ENCODE measurements at regions not wholly inside any gene's neighbourhood (a gene's known extent, or its start where the extent isn't known, plus 50 kb on each side); places are given as distances from the start of the nearest gene placed in this dataset.
"Not testable (repeated sequence)": the region's sequence is repeated elsewhere in the genome, so short reads cannot be mapped to it uniquely, and the experiment has no call there.

DNA sequence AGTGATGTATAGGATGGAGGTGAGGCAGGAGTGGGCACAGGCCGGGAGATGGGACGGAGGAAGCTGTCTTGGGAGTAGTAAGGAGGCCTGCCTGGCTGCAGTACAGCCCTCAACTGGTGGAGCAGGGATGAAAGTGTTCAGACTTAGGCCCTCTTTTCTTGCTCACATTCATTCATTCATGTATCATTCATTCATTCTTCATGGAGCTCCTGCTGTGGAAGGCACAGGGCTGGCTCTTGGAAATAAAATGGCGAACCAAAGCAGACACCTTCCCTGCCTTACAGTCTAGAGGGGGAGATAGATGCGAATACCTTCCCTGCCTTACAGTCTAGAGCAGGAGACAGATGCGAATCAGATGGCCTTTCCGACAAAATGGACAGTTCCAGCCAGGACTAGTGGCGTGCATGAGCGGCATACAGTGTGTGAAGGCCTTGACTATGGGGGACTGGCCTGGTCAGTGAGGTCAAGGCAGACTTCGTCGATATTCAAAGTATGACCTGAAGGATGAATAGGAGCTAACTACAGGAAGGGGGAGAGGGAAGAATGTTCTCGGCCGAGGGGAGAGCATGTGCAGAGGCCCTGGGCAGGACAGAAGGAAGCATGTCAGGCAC lies 143.2 kb upstream of the TLE3 start:
- no peak for DNase-seq (ENCODE audit: low read depth in 2 of 2, low spot score in 1 of 2)

DNA sequence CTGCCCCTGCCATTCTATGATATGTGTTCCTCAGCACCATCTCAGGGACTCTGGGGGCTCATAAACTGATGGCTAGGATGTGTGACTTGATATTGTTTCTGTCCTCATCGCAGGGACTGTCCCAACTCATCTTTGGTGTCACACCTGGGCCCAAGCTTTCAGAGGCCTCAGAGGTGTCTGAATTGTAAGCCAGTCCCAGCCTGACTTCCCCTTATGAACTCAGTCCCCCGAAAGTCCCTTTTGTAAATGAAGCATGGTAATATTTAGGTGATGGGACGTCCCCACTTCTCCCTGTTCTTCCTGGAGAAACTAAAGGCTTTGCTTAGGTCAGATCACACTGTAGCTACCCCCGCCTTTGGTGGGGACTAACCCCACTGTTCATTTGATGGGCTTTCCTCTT lies 142.4 kb upstream of the TLE3 start:
- no peak for DNase-seq (ENCODE audit: low read depth in 2 of 2, low spot score in 1 of 2)

DNA sequence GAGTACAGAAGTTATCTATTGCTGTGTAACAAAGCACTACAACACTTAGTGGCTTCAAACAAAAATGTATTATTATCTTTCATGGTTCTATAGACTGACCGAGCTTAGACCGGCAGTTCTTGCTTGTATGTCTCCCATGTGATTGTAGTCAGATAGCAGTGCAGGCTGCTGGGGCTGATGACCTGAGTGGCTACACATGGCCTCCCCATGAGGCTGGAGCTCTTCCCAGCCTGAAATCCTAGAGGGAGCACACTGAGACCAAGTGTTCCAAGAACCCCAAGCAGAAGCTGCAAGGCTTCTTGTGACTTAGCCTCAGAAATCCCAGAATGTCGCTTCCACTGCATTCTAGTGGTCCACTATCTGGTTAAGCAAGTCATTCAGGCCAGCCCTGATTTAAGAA lies 141.2 kb upstream of the TLE3 start:
- DNase-seq (ENCODE audit: low read depth in 2 of 2, low spot score in 1 of 2), result no peak

DNA sequence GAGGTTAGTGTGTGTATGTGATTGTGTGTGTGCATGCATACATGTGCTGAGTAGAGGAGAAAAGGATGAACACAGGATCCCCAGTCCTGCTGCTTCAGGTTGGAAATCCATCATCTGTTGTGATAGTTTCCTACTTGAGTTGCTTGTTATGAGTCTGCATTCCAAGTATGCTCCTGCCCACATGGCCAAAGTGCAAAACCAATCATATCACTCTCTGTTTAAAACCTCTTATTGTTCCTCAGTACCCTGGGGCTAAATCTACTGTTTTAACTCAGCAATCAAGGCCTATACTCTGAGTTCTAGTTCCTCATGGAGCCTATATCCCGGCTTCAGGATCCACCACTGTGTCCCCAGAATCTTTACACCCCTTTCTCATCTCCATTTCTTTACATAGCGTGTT lies 139.9 kb upstream of the TLE3 start:
- DNase-seq (ENCODE audit: low read depth in 2 of 2, low spot score in 1 of 2), result no peak

DNA sequence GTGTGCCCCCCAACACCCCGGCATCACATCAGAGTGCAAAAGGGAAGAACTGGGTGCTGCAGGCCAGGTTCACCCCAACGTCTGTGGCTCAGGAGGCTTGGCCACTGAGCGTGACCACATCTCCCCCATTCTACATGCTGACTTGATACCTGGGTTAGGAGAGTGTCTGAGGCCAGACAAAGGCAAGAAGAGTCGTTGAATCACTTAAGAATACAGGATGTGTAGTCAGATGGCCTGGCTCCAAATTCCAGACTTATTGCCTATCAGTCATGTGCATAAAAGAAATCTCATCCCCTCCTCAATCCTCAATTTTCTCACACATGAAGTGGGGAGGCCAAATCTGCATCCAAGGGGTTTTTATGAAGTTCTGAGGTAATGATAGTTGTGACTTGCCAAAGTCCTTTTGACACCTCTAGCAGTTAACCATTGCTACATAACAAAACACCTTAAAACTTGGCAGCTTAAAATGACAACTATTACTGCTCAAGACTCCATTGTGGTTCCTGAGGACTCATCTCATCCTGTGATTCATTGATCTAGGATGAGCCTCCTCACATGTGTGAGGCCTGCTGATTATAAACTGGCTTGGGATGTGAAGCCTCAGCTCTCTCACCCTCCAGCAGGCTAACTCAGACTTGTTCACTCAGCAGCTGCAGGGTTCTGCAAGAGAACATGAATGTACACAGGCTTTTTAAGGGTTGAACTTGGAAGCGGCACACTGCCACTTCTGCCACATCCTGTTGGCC lies 138.8 kb upstream of the TLE3 start:
- no peak for DNase-seq (ENCODE audit: low read depth in 2 of 2, low spot score in 1 of 2)

DNA sequence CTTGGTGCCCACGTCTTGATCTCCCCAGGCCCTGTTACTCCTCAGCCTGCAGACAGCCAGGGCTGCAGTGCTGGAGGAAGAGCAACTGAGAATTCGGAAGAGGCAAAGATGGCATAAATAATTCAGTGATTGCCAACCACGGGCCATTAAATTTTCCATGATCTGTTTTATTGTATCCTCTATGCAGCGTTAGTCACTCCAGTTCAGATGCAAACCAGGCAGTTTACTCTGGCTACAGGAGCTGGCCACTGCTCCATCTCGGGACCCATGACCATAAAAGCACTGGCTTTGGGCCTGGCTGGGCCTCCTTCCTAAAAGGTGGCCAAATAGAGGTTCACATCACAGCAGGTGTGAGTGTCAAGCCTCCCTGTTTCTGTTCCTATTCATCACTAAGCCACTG lies 137.6 kb upstream of the TLE3 start:
- DNase-seq (ENCODE audit: low read depth in 2 of 2, low spot score in 1 of 2), result no peak

DNA sequence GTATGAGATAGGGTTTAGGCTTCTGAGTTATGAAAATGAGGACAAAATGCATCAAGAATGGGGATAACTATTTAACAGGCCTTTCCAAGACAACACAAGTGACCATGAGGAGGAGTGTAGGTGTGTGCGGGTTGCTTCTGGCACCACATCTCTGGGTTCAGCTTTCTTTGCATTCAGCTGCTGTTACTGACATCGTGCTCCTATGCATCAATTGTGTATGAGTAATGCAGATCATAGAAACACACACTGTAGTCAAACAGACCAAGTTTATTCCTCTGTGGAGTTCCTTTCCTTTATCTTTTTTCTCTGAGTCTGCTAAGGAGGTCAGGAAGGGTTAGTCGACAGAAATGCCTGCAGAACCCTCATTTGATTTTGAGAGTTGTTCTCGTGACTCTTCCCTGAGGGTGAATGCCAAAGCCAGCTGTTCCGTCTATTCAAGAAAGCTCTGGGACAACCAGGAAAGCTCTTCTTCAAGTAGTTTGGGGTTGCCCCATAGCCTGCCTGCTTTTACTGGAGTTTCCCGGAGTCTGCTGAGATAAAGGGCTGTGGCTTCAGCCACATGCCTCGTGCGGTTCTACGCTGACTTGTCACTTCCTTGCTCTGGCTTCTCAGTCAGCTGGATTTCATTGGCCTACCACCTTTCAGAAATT lies 136.7 kb upstream of the TLE3 start:
- DNase-seq (ENCODE audit: low read depth in 2 of 2, low spot score in 1 of 2), result no peak

DNA sequence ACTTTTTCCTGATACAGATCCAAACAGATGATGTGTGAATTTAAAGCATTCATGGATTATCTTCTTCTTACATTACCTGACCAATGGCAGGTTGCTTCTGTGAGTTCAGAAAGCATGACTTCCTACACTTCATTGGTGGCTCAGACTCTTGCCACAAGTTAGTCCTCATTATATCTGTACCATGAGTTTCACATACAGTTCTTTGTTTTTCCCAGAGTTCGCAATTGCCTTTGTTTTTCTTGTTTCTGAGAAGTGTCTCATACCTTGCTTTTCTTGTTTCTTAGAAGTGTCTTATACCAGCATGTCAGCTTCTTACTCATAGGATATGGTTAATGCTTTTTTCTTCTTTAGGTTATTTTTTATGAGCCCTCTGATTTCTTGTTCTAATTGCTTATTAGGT lies 133.8 kb upstream of the TLE3 start:
- no peak for DNase-seq (ENCODE audit: low read depth in 2 of 2, low spot score in 1 of 2)

DNA sequence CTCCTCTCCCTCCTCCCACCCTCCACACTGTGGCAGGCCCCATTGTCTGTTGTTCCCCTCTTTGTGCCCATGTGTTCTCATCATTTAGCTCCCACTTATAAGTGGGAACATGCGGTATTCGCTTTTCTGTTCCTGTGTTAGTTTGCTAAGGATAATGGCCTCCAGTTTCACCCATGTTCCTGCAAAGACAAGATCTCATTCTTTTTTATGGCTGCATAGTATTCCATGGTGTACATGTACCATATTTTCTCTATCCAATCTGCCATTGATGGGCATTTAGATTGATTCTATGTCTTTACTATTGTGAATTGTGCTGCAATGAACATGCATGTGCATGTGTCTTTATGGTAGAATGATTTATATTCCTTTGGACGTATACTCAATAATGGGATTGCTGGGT lies 130.2 kb upstream of the TLE3 start:
- not testable (repeated sequence) for DNase-seq (ENCODE audit: low read depth in 2 of 2, low spot score in 1 of 2)

DNA sequence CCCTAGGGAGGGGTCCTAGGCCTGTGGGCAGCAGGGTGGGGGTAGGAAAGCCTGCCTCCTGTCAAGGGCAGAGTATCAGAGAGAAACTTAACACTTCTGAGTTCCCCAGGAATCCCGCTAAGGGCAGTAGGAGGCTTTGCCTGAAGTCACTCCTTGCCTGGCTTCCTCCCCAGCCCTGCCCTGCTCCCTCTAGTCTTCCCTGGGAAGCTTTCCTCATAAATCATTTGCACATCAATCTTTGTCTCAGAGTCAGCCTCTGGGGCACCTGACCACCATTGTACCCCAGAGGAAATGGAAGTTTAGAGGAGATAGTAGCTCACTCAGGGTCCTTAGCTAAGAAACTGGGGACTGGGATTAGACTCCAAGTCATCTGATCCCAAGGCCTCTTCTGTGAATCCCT lies 129.4 kb upstream of the TLE3 start:
- DNase-seq (ENCODE audit: low read depth in 2 of 2, low spot score in 1 of 2), result no peak

DNA sequence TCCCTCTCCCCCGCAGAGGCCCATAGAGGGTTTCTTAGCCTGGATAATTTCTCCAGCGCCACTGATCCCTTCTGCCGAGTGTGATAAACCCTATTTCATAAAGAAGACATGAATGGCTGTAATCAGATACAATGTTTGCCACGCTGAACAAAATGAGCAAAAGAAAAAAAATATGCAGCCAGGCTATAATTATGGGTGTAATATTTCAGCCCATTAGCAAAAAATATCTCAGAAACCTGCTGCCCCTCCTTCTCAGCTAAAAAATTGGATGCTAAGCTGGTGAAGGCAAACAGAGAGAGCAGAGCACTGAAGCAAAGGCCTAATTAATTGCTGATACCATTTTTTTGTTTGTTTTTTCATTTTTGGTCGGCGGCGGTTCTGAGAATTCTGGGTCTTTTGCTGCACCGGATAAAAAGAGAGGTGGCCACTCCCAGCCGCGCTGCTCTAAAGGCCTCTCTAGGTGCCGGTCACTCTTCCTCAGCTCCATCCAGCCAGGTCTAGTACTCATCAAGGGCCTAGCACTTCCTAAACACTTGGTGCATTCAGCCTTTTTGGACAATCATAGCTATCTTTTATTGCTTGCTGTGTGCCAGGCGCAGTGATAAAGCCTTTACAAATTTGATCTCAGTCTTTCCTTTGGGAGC lies 128.7 kb upstream of the TLE3 start:
- no peak for DNase-seq (ENCODE audit: low read depth in 2 of 2, low spot score in 1 of 2)

DNA sequence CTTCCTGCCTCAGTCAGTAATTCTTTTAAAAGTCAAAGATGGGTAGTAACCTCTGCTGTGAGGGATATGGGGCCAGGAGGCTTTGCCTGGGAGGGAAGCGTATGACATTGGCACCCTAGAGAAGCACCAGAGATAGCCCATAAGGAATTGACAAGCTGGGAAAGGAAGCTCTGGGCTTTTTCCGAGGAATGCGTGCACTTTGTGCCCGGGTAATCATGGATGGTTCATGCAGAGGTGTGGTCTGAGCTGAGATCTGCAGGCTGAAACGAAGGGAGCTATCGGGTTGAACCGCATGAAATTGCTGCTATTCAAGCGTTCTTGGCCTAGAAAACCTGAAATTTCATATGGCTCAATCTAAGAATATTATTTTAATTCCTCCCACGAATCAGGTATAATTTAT lies 127.7 kb upstream of the TLE3 start:
- DNase-seq (ENCODE audit: low read depth in 2 of 2, low spot score in 1 of 2), result no peak

DNA sequence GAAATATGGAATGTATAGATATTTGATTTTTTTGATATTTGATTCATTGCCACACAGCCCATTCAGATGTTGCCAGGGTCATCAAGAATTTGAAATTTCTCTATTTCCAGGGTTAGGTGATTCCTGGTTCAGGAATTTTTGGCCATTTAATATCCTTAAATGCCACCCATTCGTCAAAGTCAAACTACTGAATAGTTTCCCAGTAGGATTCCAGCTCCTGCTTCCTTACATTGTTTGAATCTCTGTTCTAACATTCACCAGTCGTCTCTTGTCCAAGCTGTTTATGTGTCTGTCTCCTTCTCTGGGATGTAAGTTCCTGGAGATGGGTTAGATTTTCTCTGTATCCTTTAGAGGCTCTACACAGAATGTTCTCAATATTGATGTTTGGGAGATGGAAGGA lies 124.9 kb upstream of the TLE3 start:
- DNase-seq (ENCODE audit: low read depth in 2 of 2, low spot score in 1 of 2), result no peak

DNA sequence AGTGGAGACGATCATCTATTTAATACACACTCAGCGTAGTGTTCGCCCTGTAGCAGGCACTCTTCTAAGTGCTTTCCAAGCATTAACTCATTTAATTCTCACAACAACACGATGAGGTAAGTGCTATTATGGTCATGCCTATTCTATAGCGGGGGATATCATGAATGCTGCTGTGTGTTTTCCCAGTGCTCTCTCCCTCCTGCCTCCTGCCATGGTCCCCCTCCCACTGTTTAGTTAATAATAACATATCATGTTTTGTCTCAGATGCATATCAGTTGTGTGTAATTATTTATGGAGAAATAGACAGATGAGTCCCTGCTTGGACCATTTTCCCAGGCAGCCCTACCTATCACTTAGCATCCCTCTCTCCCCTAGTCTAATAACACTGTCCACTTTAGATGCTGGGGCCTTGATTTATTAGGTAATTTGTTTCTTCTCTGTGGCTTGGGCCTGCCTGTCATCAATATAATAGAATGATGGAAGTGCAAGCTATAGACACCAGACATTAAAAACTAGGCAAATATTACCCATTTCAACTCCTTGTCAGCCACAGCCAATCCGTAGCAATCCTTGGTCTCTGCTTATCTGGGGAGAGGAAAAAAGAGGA lies 122.9 kb upstream of the TLE3 start:
- DNase-seq (ENCODE audit: low read depth in 2 of 2, low spot score in 1 of 2), result no peak

DNA sequence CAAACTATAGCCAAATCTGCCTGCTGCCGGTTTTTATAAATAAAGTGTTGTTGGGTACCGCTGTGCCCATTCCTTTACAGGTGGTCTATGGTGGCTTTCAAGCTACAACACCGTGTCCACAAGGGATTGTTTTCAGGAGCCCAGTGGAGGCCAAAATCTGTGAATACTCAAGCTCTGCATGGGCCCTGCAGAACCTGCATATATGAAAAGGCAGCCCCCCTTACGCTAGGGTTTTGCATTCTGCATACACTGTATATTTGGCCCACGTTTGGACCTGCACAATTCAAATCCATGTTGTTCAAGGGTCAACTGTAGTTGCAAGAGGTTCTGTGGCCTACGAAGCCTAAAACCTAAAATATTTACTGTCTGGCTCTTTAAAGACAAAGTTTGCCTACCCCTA lies 122.2 kb upstream of the TLE3 start:
- no peak for DNase-seq (ENCODE audit: low read depth in 2 of 2, low spot score in 1 of 2)

DNA sequence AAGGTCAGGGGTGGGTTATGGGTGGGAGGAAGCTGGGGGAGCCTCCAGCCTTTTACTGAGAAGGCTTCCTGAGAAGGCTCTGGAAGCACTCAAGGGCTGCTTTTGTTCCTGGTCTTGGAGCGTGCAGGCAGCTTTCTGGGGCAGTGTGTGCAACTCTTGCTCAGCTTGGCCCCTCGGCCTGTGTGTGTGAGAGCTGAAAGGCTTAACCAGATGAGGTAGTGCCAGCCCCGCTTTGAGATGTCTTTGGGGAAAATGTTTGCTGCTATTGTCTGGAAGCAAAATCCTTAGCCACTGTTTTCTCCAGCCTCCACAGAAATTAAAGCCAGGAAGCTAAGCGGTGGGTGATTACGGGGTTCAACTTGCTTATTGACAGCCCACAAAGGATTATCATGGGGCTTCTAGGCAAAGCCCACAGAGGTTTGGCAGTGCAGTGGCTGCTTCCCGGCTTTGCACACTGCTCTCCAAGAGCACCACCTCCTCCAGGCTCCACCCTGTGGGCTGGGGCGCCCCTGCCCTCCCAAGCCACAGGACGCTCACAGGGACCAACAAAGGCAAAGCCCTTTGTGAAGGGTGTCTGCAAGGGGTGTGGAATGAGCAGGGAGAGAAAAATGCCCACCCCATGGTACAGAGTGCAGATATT lies 121.7 kb upstream of the TLE3 start:
- no peak for DNase-seq (ENCODE audit: low read depth in 2 of 2, low spot score in 1 of 2)

DNA sequence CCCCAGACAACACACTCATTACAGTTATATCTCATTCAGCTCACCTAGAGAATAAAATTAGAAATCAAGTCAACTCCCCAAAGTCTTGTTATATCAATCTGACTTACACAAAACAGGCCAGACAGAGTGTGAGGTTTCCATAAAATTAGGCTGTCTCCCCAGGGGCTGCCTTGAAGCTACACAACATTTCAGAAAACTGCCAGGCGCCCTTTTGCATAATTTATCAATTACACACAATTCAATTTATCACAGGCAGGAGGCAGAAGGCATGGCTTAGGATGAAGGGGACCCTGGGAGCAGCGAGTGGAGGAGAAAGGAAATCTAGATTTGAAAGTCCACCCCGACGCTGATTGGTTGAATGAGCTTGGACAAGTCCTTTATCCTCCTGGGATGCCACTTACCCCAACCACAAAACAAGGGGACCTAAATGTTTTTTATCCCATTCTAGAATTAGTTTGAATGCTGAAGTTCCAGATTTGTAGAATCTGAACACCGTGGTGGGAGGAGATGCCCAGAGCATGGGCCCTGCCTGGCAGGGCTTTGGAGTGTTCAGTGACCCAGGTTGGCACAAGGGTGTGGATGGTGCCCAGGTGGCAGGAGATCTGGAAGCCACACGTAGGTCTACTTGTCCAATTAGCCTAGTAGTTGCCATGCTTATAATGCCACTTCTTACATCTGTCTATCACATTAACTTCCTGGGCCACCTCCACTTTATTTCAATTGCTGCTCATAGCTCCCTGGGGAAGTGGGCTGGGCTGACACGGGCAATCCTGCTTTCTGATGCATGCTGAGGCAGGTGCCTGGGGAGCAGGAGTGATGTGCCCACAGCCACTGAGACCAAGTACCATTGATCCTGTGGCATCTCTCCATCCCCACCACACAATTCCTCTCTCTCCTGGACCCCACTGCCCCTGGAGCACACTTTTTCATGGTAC lies 119.8 kb upstream of the TLE3 start:
- no peak for DNase-seq (ENCODE audit: low read depth in 2 of 2, low spot score in 1 of 2)

DNA sequence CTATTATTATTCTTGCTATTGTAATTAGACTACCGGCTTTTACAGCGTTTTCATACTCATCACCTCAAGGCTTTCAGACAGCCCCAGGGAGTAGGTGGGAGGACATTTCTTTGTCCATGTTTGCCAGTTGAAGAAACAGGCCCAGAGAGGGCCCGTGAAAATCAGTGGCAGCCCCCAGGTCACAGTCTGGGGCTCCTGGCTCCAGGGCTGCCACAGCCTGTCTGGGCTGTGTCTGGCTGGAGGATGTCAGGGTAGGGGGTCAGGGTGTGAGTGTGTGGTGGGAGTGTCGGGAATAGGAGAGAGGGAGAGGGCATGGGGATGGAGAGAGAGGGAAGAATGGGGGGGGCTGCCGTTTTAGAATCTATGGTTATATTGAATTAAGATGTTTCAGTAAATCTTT lies 118.2 kb upstream of the TLE3 start:
- DNase-seq (ENCODE audit: low read depth in 2 of 2, low spot score in 1 of 2), result no peak

DNA sequence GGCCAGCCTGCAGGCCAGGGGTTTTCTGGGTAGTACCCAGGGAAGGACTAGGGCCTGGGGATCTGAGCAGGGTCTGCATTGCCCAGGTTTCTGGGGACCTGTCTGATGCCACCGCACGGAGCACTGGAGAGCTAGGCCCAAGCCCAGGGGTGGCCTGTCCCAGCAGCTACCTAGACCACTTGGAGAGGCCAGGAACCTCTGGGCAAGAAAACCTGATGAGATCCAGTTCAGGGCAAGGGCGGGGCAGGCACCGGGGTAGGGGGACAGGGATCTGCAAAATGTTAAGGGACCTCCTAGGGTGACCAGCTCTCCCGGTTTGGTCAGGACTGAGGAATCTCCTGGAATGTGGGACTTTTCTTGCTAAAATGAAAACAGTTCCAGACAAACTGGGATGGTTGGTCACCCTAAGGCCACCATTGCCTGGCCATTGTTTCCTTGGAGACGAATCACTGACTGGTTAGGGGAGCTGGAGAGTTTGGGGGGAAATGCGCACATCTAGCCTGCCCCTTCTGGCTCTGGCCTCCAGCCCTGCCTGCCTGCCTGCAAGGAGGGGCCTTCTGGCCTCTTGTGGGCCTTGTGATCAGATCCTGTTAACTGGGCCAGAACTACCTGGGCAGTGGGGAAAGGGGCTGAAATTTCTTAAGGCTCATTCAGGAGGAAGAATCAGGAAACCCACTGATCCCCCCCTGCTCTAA lies 117.4 kb upstream of the TLE3 start:
- no peak for DNase-seq (ENCODE audit: low read depth in 2 of 2, low spot score in 1 of 2)

DNA sequence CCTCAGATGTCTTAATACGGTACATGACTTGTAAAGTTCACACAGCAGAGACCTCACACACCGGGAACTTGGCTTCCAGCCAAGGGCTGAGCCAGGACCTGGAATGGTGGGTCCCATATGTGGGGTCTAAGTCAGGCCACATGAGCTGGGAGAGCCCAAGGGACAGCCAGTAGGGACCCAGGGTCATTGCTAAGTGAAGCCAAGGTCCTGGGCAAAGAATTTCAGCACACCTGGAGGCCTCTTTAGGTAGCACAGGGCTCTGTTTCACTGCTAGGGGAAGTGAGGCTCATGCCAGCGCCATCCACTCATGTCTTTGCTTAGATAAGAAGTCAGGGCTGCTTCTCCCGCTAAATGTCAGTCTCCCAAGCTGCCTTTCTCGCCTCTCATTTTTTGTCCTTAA lies 116.6 kb upstream of the TLE3 start:
- no peak for DNase-seq (ENCODE audit: low read depth in 2 of 2, low spot score in 1 of 2)

Data from stimulated activated CD8-positive, alpha-beta memory T cell treated with anti-CD3 and anti-CD28 coated beads, Interleukin-4, amount 100 ng/mL, for 1 hour (primary cell).